ENCODE measurements at regions not wholly inside any gene's neighbourhood (a gene's known extent, or its start where the extent isn't known, plus 50 kb on each side); places are given as distances from the start of the nearest gene placed in this dataset.

DNA sequence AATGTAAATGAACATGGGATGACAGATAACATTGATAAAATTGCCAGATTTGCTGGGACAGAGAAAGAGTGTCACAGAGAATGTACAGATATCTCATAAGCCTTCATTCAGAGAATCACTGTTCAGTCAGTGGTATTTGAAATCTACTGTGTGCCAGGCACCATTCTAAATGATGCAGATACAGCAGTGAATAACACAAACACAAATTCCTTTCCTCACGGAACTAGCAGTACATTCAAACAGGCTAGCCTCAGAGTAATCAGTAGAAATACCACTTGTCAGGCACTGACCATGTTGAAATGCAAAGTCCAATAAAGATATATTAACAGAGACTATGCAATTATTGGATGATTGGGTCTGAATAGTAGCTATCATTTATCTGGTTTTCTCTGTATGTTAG lies 211.0 kb downstream of the RDH14 start:
- ATAC-seq = no peak
- TF ChIP-seq TCF4 (CRISPR knock-in tag; IDR thresholded peaks at IDR 0.05; ENCODE audit: borderline replicate concordance) (no peak), ZC3H10 (CRISPR knock-in tag; IDR thresholded peaks at IDR 0.05) (no peak), ISL1 (CRISPR knock-in tag; IDR thresholded peaks at IDR 0.05) (no peak), ZNF8 (CRISPR knock-in tag; IDR thresholded peaks at IDR 0.05) (no peak), RARB (CRISPR knock-in tag; IDR thresholded peaks at IDR 0.05) (no peak), BACH2 (CRISPR knock-in tag; IDR thresholded peaks at IDR 0.05; ENCODE audit: borderline replicate concordance) (no peak), SNAI2 (CRISPR knock-in tag; IDR thresholded peaks at IDR 0.05) (no peak), ZNF565 (CRISPR knock-in tag; conservative IDR thresholded peaks at IDR 0.05; ENCODE audit: low read depth) (no peak), ZNF70 (CRISPR knock-in tag; IDR thresholded peaks at IDR 0.05) (no peak), GLIS3 (CRISPR knock-in tag; IDR thresholded peaks at IDR 0.05) (no peak), CSDC2 (CRISPR knock-in tag; IDR thresholded peaks at IDR 0.05) (no peak), ZFP30 (CRISPR knock-in tag; IDR thresholded peaks at IDR 0.05) (no peak), OSR1 (CRISPR knock-in tag; IDR thresholded peaks at IDR 0.05) (no peak), ARNTL (CRISPR knock-in tag; IDR thresholded peaks at IDR 0.05; ENCODE audit: borderline replicate concordance, low read depth) (no peak), POU6F1 (CRISPR knock-in tag; IDR thresholded peaks at IDR 0.05; ENCODE audit: borderline replicate concordance, low read depth) (no peak)
- TF ChIP-seq, protein P1, sequence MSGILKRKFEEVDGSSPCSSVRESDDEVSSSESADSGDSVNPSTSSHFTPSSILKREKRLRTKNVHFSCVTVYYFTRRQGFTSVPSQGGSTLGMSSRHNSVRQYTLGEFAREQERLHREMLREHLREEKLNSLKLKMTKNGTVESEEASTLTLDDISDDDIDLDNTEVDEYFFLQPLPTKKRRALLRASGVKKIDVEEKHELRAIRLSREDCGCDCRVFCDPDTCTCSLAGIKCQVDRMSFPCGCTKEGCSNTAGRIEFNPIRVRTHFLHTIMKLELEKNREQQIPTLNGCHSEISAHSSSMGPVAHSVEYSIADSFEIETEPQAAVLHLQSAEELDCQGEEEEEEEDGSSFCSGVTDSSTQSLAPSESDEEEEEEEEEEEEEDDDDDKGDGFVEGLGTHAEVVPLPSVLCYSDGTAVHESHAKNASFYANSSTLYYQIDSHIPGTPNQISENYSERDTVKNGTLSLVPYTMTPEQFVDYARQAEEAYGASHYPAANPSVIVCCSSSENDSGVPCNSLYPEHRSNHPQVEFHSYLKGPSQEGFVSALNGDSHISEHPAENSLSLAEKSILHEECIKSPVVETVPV (CRISPR knock-in tag; IDR thresholded peaks at IDR 0.05) = no peak
- TF ChIP-seq, protein P2, sequence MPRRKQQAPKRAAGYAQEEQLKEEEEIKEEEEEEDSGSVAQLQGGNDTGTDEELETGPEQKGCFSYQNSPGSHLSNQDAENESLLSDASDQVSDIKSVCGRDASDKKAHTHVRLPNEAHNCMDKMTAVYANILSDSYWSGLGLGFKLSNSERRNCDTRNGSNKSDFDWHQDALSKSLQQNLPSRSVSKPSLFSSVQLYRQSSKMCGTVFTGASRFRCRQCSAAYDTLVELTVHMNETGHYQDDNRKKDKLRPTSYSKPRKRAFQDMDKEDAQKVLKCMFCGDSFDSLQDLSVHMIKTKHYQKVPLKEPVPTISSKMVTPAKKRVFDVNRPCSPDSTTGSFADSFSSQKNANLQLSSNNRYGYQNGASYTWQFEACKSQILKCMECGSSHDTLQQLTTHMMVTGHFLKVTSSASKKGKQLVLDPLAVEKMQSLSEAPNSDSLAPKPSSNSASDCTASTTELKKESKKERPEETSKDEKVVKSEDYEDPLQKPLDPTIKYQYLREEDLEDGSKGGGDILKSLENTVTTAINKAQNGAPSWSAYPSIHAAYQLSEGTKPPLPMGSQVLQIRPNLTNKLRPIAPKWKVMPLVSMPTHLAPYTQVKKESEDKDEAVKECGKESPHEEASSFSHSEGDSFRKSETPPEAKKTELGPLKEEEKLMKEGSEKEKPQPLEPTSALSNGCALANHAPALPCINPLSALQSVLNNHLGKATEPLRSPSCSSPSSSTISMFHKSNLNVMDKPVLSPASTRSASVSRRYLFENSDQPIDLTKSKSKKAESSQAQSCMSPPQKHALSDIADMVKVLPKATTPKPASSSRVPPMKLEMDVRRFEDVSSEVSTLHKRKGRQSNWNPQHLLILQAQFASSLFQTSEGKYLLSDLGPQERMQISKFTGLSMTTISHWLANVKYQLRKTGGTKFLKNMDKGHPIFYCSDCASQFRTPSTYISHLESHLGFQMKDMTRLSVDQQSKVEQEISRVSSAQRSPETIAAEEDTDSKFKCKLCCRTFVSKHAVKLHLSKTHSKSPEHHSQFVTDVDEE (CRISPR knock-in tag; IDR thresholded peaks at IDR 0.05) = no peak

DNA sequence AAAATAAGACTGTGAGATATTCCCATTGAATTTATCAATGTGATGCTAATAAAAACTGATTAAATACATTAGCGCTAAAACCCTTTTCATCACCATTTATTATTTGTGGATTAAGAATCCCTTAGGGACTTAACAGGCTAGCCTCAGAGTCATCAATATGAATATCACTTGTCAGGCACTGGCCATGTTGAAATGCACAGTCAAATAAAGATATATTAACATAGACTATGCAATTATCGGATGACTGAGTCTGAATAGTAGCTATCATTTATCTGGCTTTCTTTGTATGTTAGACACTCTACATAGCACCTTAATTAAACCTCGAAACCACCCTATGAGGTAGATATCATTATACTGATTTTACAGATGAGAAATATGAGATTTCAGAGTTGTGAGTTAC lies 213.6 kb downstream of the RDH14 start:
- ATAC-seq = no peak
- TF ChIP-seq ESRRG (CRISPR knock-in tag; IDR thresholded peaks at IDR 0.05) = no peak
- TF ChIP-seq SNAI2 (CRISPR knock-in tag; IDR thresholded peaks at IDR 0.05) = no peak
- no peak for TF ChIP-seq OSR1 (CRISPR knock-in tag; IDR thresholded peaks at IDR 0.05)
- no peak for TF ChIP-seq ZFP30 (CRISPR knock-in tag; IDR thresholded peaks at IDR 0.05)
- TF ChIP-seq ZC3H10 (CRISPR knock-in tag; IDR thresholded peaks at IDR 0.05) = no peak

DNA sequence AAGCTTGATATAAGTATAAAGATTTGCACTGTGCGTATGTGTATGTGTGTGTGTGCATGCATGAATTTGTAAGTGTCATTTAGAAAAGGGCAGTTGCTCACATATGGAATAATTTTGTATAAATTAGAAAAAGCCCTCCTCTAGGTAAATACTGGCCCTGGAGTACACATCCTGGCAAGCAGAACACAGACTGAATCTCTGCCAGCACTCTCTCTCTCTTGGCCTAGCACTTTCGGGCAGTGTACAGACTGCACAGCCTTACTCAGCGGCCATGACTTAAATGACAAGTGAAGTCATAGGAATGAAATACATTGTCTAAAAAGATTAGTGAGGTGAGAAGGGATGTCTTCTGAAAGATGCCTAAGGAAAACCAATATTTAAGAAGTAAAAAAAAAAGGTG lies 214.1 kb downstream of the RDH14 start:
- no peak for TF ChIP-seq PPARA (CRISPR knock-in tag; IDR thresholded peaks at IDR 0.05; ENCODE audit: borderline replicate concordance)
- TF ChIP-seq, protein P2 (CRISPR knock-in tag; IDR thresholded peaks at IDR 0.05) = no peak
- no peak for TF ChIP-seq TOX (CRISPR knock-in tag; IDR thresholded peaks at IDR 0.05; ENCODE audit: borderline replicate concordance)
- TF ChIP-seq ISL1 (CRISPR knock-in tag; IDR thresholded peaks at IDR 0.05) = no peak
- no peak for TF ChIP-seq ZNF565 (CRISPR knock-in tag; conservative IDR thresholded peaks at IDR 0.05; ENCODE audit: low read depth)
- no peak for TF ChIP-seq GLIS3 (CRISPR knock-in tag; IDR thresholded peaks at IDR 0.05)
- TF ChIP-seq ZFP3 (CRISPR knock-in tag; IDR thresholded peaks at IDR 0.05) = no peak
- no peak for TF ChIP-seq OSR1 (CRISPR knock-in tag; IDR thresholded peaks at IDR 0.05)
- no peak for TF ChIP-seq ZC3H10 (CRISPR knock-in tag; IDR thresholded peaks at IDR 0.05)
- TF ChIP-seq ZNF70 (CRISPR knock-in tag; IDR thresholded peaks at IDR 0.05) = no peak
- TF ChIP-seq ZFP30 (CRISPR knock-in tag; IDR thresholded peaks at IDR 0.05) = no peak
- TF ChIP-seq, protein P3, sequence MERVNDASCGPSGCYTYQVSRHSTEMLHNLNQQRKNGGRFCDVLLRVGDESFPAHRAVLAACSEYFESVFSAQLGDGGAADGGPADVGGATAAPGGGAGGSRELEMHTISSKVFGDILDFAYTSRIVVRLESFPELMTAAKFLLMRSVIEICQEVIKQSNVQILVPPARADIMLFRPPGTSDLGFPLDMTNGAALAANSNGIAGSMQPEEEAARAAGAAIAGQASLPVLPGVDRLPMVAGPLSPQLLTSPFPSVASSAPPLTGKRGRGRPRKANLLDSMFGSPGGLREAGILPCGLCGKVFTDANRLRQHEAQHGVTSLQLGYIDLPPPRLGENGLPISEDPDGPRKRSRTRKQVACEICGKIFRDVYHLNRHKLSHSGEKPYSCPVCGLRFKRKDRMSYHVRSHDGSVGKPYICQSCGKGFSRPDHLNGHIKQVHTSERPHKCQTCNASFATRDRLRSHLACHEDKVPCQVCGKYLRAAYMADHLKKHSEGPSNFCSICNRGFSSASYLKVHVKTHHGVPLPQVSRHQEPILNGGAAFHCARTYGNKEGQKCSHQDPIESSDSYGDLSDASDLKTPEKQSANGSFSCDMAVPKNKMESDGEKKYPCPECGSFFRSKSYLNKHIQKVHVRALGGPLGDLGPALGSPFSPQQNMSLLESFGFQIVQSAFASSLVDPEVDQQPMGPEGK (CRISPR knock-in tag; IDR thresholded peaks at IDR 0.05; ENCODE audit: borderline replicate concordance) = no peak
- TF ChIP-seq ARNTL (CRISPR knock-in tag; IDR thresholded peaks at IDR 0.05; ENCODE audit: borderline replicate concordance, low read depth) = no peak
- no peak for TF ChIP-seq SNAI2 (CRISPR knock-in tag; IDR thresholded peaks at IDR 0.05)
- TF ChIP-seq, protein P4, sequence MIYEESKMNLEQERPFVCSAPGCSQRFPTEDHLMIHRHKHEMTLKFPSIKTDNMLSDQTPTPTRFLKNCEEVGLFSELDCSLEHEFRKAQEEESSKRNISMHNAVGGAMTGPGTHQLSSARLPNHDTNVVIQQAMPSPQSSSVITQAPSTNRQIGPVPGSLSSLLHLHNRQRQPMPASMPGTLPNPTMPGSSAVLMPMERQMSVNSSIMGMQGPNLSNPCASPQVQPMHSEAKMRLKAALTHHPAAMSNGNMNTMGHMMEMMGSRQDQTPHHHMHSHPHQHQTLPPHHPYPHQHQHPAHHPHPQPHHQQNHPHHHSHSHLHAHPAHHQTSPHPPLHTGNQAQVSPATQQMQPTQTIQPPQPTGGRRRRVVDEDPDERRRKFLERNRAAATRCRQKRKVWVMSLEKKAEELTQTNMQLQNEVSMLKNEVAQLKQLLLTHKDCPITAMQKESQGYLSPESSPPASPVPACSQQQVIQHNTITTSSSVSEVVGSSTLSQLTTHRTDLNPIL (CRISPR knock-in tag; IDR thresholded peaks at IDR 0.05; ENCODE audit: low read depth) = no peak
- no peak for TF ChIP-seq ESRRG (CRISPR knock-in tag; IDR thresholded peaks at IDR 0.05)
- no peak for TF ChIP-seq BACH2 (CRISPR knock-in tag; IDR thresholded peaks at IDR 0.05; ENCODE audit: borderline replicate concordance)
- no peak for TF ChIP-seq RARB (CRISPR knock-in tag; IDR thresholded peaks at IDR 0.05)
- TF ChIP-seq TCF4 (CRISPR knock-in tag; IDR thresholded peaks at IDR 0.05; ENCODE audit: borderline replicate concordance) = no peak
- TF ChIP-seq POU6F1 (CRISPR knock-in tag; IDR thresholded peaks at IDR 0.05; ENCODE audit: borderline replicate concordance, low read depth) = no peak
- ATAC-seq = peak; percentile 26; the same call in 1 of the 3 replicates
